Pancreas (tissue), 10 donors: ENCODE measurements at regions not wholly inside any gene's neighbourhood (a gene's known extent, or its start where the extent isn't known, plus 50 kb on each side); places are given as distances from the start of the nearest gene placed in this dataset.

Source experiments
- ATAC-seq, 4 donors: fragments of 200-7000 bp; cut with Tn5 transposase; one replicate each; pipeline versions ENCODE4 v1.8.0 to v1.9.1; 2020; ENCODE audit warnings: mild to moderate bottlenecking in 4 of 4, moderate library complexity in 4 of 4
- DNase-seq, 6 donors: peaks; one replicate each; pipeline ENCODE4 v3.0.0-alpha.2; 2020
- FAIRE-seq: peaks from 2 replicates; lab custom pipeline; 2012; peaks lifted over from hg19 to GRCh38; lab: Jason Lieb, UNC
- H3K27ac ChIP-seq, 4 donors: fragments of 200-600 bp; sonication (generic); 1 replicate in 3 of 4; 2 replicates in 1 of 4; pipeline versions ENCODE4 v1.5.0 to v1.8.0; 2020
- H3K27me3 ChIP-seq, 4 donors: fragments of 200-600 bp; one replicate each; pipeline ENCODE4 v1.8.0; 2021
- H3K36me3 ChIP-seq, 3 donors: fragments of 200-600 bp; sonication (generic) in 1 of 3; one replicate each; pipeline versions ENCODE4 v1.5.0 to v1.8.0; 2020 to 2021
- H3K4me1 ChIP-seq, 3 donors: fragments of 200-600 bp; one replicate each; pipeline ENCODE4 v1.8.0; 2021
- H3K4me3 ChIP-seq, 4 donors: fragments of 200-600 bp; sonication (generic) in 2 of 4; one replicate each; pipeline versions ENCODE4 v1.5.0 to v1.8.0; 2020 to 2021
- H3K9me3 ChIP-seq, 4 donors: fragments of 200-600 bp; one replicate each; pipeline ENCODE4 v1.8.0; 2021
- WGBS, 2 donors: extraction: QIAGEN DNeasy Blood & Tissue Kit; methylation state at CpG; one replicate each; pipeline ENCODE4 v1.1.7; 2013; 5-methylcytosine and 5-hydroxymethylcytosine counted together
- intact Hi-C, 3 donors: fragments of 100-400 bp; cut with DNase I; formaldehyde crosslinking; loops; one replicate each; pipeline versions ENCODE4 v1.11.1 to v1.14.2; 2022
- TF ChIP-seq, protein P1 (sequence below), 4 donors: fragments of 200-600 bp; sonication (generic) in 3 of 4; IDR thresholded peaks; one replicate each; pipeline versions ENCODE4 v1.5.0 to v1.8.0; 2021; ENCODE audit warnings: antibody characterized with exemption in 4 of 4
- donor health status: healthy with polysubstance abuse.
- donor health status: DM: no; HTN: no; CAD: no; lungs with moderate emphysema.
- donor health status: DM: no; HTN: no; CAD: no.
- donor health status: control.
- donor health status: control.
- donor health status: Bipolar disorder and iron deficiency.
- donor health status: DM: yes; HTN: yes; CAD: no.
- donor health status: DM: no; HTN: no; CAD: no.
- donor health status: DM: no; HTN: no; CAD: no.
- donor health status: DM: yes; HTN: yes; CAD: no.

DNA sequence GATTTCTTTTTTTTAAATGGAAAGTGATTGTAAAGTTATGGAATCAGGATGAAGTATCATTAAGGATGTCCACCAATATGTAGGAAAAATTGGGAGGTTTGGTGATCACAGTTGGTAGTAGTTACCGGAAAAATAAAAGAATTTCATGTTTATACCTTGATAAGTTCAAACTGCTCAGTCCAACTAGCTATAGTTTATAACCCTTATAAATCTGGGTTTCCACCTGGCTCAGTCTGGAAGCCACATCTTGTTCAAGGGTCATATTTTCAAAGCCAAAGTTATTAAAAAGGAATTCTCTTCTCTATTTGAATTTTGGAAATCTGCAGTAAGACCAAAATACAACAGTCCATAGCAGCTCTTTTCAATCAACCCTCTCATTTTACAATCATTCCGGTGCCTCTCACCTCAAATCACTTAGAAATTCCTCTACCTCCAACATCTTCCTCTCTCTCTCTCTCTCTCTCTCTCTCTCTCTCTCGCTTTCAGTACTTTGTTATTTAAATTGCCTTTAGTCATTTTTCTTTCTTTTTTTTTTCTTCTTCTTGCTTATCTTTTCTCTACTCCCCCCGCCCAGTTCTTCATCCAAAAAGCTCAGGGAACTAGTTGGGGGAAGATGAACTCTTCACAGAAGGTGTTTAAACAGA lies 186.2 kb upstream of the TBC1D5 start:
- 86 to 89% methylated on average over 4 of the region's 4 CpGs for WGBS, 2 donors
- DNase-seq (no peak), FAIRE-seq (no peak), ATAC-seq (no peak)
- H3K9me3 ChIP-seq: no peaks in the 10 kb centered on the region
- H3K36me3 ChIP-seq: no peaks in the 10 kb centered on the region
- no peaks in the 10 kb centered on the region for H3K27me3 ChIP-seq
- H3K4me3 ChIP-seq: no peak overlapping the region
- intact Hi-C loops: no loop called here
- H3K4me1 ChIP-seq: no peaks in the 10 kb centered on the region
- H3K27ac ChIP-seq: no peak overlapping the region
- TF ChIP-seq, protein P1, sequence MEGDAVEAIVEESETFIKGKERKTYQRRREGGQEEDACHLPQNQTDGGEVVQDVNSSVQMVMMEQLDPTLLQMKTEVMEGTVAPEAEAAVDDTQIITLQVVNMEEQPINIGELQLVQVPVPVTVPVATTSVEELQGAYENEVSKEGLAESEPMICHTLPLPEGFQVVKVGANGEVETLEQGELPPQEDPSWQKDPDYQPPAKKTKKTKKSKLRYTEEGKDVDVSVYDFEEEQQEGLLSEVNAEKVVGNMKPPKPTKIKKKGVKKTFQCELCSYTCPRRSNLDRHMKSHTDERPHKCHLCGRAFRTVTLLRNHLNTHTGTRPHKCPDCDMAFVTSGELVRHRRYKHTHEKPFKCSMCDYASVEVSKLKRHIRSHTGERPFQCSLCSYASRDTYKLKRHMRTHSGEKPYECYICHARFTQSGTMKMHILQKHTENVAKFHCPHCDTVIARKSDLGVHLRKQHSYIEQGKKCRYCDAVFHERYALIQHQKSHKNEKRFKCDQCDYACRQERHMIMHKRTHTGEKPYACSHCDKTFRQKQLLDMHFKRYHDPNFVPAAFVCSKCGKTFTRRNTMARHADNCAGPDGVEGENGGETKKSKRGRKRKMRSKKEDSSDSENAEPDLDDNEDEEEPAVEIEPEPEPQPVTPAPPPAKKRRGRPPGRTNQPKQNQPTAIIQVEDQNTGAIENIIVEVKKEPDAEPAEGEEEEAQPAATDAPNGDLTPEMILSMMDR (IDR thresholded peaks at IDR 0.05): no peak

GRCh38 chr3:17927036-17927435 lies 184.6 kb upstream of the TBC1D5 start:
- Histone ChIP-seq H3K9me3 (no peaks in the 10 kb centered on the region), H3K4me3 (no peak overlapping the region), H3K36me3 (no peaks in the 10 kb centered on the region), H3K4me1 (no peaks in the 10 kb centered on the region), H3K27ac (no peak overlapping the region), H3K27me3 (no peaks in the 10 kb centered on the region)
- whole genome bisulfite sequencing, 2 donors: 68 to 76% methylated on average over 3 of the region's 3 CpGs
- TF ChIP-seq, protein P1 (IDR thresholded peaks at IDR 0.05): no peak
- FAIRE-seq (no peak), DNase-seq (no peak), ATAC-seq (no peak)
- intact Hi-C loops: no loop called here

- Histone ChIP-seq H3K27me3 (no peaks in the 10 kb centered on the region), H3K9me3 (no peaks in the 10 kb centered on the region), H3K4me3 (no peak overlapping the region), H3K27ac (no peak overlapping the region), H3K4me1 (no peaks in the 10 kb centered on the region), H3K36me3 (no peaks in the 10 kb centered on the region)
- WGBS, 2 donors: 65 to 76% methylated on average over 4 of the region's 4 CpGs
- TF ChIP-seq, protein P1 (IDR thresholded peaks at IDR 0.05): no peak
- FAIRE-seq (no peak), ATAC-seq (no peak), DNase-seq (no peak)
- intact Hi-C loops: no loop called here
Measured at GRCh38 chr3:17915341-17915740, 172.9 kb upstream of the TBC1D5 start.

DNA sequence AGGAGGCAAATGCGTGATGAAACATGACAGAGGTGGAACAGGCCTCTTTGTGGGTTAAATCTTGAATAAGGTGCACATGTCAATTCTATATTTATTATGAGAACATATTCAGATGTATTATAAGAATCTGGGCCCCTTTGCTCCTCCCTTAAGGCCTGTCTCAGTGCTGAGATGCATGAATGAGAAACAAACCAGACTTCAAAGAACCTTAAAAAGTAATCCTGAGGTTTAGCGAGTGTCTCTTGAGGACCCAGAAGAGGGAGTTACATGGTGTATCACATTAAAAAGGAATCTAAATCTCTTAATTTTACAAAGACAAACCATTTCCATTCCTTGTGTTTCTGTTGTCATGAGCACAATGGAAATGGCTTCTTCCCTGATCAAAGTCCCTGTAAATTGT lies 170.9 kb upstream of the TBC1D5 start:
- DNase-seq: no peak
- intact Hi-C loops: no loop called here
- TF ChIP-seq, protein P1 (IDR thresholded peaks at IDR 0.05): no peak
- H3K27ac ChIP-seq: no peak overlapping the region
- H3K9me3 ChIP-seq: no peaks in the 10 kb centered on the region
- 93% methylated on average over 2 of the region's 2 CpGs for WGBS, 2 donors
- ATAC-seq: no peak
- no peaks in the 10 kb centered on the region for H3K4me1 ChIP-seq
- no peak overlapping the region for H3K4me3 ChIP-seq
- no peaks in the 10 kb centered on the region for H3K36me3 ChIP-seq
- H3K27me3 ChIP-seq: no peaks in the 10 kb centered on the region
- no peak for FAIRE-seq

- 29 to 32% methylated on average over 8 of the region's 8 CpGs for WGBS, 2 donors
- ATAC-seq (no peak), DNase-seq (no peak), FAIRE-seq (no peak)
- Histone ChIP-seq H3K27me3 (no peaks in the 10 kb centered on the region), H3K9me3 (no peaks in the 10 kb centered on the region), H3K4me1 (no peaks in the 10 kb centered on the region), H3K27ac (no peak overlapping the region), H3K36me3 (no peaks in the 10 kb centered on the region), H3K4me3 (no peak overlapping the region)
- intact Hi-C loops: no loop called here
- TF ChIP-seq, protein P1 (IDR thresholded peaks at IDR 0.05): no peak
Measured at GRCh38 chr3:17911986-17912760, 169.7 kb upstream of the TBC1D5 start.
